GM12878 (cell line): ENCODE measurements at regions not wholly inside any gene's neighbourhood (a gene's known extent, or its start where the extent isn't known, plus 50 kb on each side); places are given as distances from the start of the nearest gene placed in this dataset.

Experiments used
- ATAC-seq: fragments of 200-7000 bp; cut with Tn5 transposase; 3 replicates; pipeline ENCODE4 v1.9.1; 2020; ENCODE audit warnings: mild to moderate bottlenecking, moderate library complexity
- BruUV-seq: library from RNA; stranded (reverse); fragments of 400-500 nt; replicated peaks from 2 replicates; lab custom pipeline; 2021; lab: Mats Ljungman, UMichigan
- CTCF ChIA-PET: fragments of 300-600 bp; sonication (Branson Sonifier 250); formaldehyde crosslinking; extraction: SDS; loops from one replicate; lab custom pipeline; 2021; ENCODE audit warnings: inconsistent platforms; lab: Yijun Ruan, JAX
- POLR2A ChIA-PET: fragments of 350-600 bp; formaldehyde crosslinking; extraction: SDS; loops from one replicate; lab custom pipeline; 2021; ENCODE audit warnings: inconsistent platforms; lab: Charles Lee
- RAD21 ChIA-PET: fragments of 300-600 bp; sonication (Branson Sonifier 250); formaldehyde crosslinking; loops from one replicate; lab custom pipeline; 2023; ENCODE audit warnings: antibody characterized with exemption; ENCODE audit not compliant: unreplicated experiment; lab: Charles Lee
- SMC1A ChIA-PET: fragments of 300-600 bp; sonication (Branson Sonifier 250); formaldehyde crosslinking; loops from one replicate; lab custom pipeline; 2023; ENCODE audit not compliant: unreplicated experiment, uncharacterized antibody; lab: Charles Lee
- DNase-seq: peaks from one replicate; pipeline ENCODE4 v3.0.0-alpha.2; 2011; ENCODE audit warnings: low read depth, low spot score
- FAIRE-seq: peaks from 3 replicates; lab custom pipeline; 2011; peaks lifted over from hg19 to GRCh38; lab: Jason Lieb, UNC
- H2AFZ ChIP-seq: 2 replicates; pipeline ENCODE4 v1.6.0; 2011; ENCODE audit warnings: low read depth, low read length, control low read depth; ENCODE audit not compliant: control insufficient read depth
- H3K27ac ChIP-seq: 2 replicates; pipeline ENCODE4 v1.5.1; 2011; ENCODE audit warnings: control low read depth; ENCODE audit not compliant: control insufficient read depth, insufficient read depth
- H3K27me3 ChIP-seq, 2 experiments: replicated peaks in 1 of 2; 2 replicates each; pipeline versions ENCODE4 v1.6.0 to v1.6.1; 2011; ENCODE audit warnings: low read length in 1 of 2; ENCODE audit not compliant: control insufficient read depth in 2 of 2, insufficient read depth in 2 of 2
- H3K36me3 ChIP-seq, 2 experiments: 2 replicates each; pipeline ENCODE4 v1.5.1; 2011; ENCODE audit warnings: low read length in 1 of 2; ENCODE audit not compliant: control insufficient read depth in 2 of 2, insufficient read depth in 2 of 2
- H3K4me1 ChIP-seq: 2 replicates; pipeline ENCODE4 v1.6.1; 2011; ENCODE audit warnings: mild to moderate bottlenecking, low read length, moderate library complexity, mixed read lengths; ENCODE audit not compliant: control insufficient read depth, insufficient read depth
- H3K4me2 ChIP-seq: 2 replicates; pipeline ENCODE4 v1.6.0; 2011; ENCODE audit warnings: control low read depth; ENCODE audit not compliant: control insufficient read depth, insufficient read depth
- H3K4me3 ChIP-seq: fragments of 200-600 bp; sonication (generic); 2 replicates; pipeline ENCODE4 v1.5.1; 2016
- H3K79me2 ChIP-seq: 2 replicates; pipeline ENCODE4 v1.6.0; 2011; ENCODE audit warnings: low read length; ENCODE audit not compliant: control insufficient read depth, insufficient read depth
- H3K9ac ChIP-seq: 2 replicates; pipeline ENCODE4 v1.8.0; 2011; ENCODE audit warnings: low read length, control low read depth, mixed read lengths; ENCODE audit not compliant: control insufficient read depth, insufficient read depth
- H3K9me3 ChIP-seq: replicated peaks from 3 replicates; pipeline ENCODE4 v1.5.1; 2011; ENCODE audit warnings: mild to moderate bottlenecking, low read length; ENCODE audit not compliant: control insufficient read depth, insufficient read depth
- H4K20me1 ChIP-seq: 2 replicates; pipeline ENCODE4 v1.6.0; 2011; ENCODE audit not compliant: control insufficient read depth, insufficient read depth
- ATF3 ChIP-seq: IDR thresholded peaks from 2 replicates; pipeline ENCODE4 v1.6.1; 2011; ENCODE audit warnings: low read depth, mild to moderate bottlenecking, low read length, moderate library complexity, borderline replicate concordance; ENCODE audit errors: extremely low read depth
- ATF7 ChIP-seq: fragments of 450-650 bp; IDR thresholded peaks from 2 replicates; pipeline ENCODE4 v1.6.1; 2016; ENCODE audit warnings: low read depth, mild to moderate bottlenecking
- CEBPB ChIP-seq, 2 experiments: fragments of 150-350 bp in 1 of 2; IDR thresholded peaks; 2 replicates each; pipeline ENCODE4 v1.6.1; 2012 to 2014; ENCODE audit warnings: low read depth in 2 of 2, low read length in 2 of 2, borderline replicate concordance in 1 of 2, inconsistent platforms in 1 of 2
- CREB1 ChIP-seq: IDR thresholded peaks from 2 replicates; pipeline ENCODE4 v1.6.1; 2012; ENCODE audit warnings: low read depth, mild to moderate bottlenecking, inconsistent platforms
- FOXM1 ChIP-seq: IDR thresholded peaks from 2 replicates; pipeline ENCODE4 v1.6.1; 2012; ENCODE audit warnings: low read depth, mild to moderate bottlenecking, inconsistent platforms, low read length, moderate library complexity
- KAT2A ChIP-seq: conservative IDR thresholded peaks from 2 replicates; pipeline ENCODE4 v1.6.1; 2011; ENCODE audit warnings: low read depth, low read length; ENCODE audit not compliant: control insufficient read depth
- MLLT1 ChIP-seq: fragments of 450-650 bp; IDR thresholded peaks from 2 replicates; pipeline ENCODE4 v1.6.1; 2016; ENCODE audit warnings: mild to moderate bottlenecking
- NFYB ChIP-seq: IDR thresholded peaks from 2 replicates; pipeline ENCODE4 v1.6.1; 2011; ENCODE audit warnings: low read depth, mild to moderate bottlenecking, low read length, improper control_type of control experiment, moderate library complexity; ENCODE audit not compliant: insufficient read depth
- POLR2A ChIP-seq: IDR thresholded peaks from 2 replicates; pipeline ENCODE4 v1.6.1; 2011; ENCODE audit warnings: low read depth, mild to moderate bottlenecking, low read length
- SP1 ChIP-seq: IDR thresholded peaks from one replicate; pipeline ENCODE4 v1.6.1; 2011; ENCODE audit warnings: low read depth, low read length
- TBL1XR1 ChIP-seq: IDR thresholded peaks from 2 replicates; pipeline ENCODE4 v1.6.1; 2012; ENCODE audit warnings: low read depth, low read length, improper control_type of control experiment
- WGBS: methylation state at CpG from one replicate; pipeline ENCODE4 v1.1.6; 2016; ENCODE audit warnings: low lambda C conversion rate; ENCODE audit not compliant: insufficient replicate concordance, insufficient coverage; ENCODE audit errors: missing lambda C conversion rate; 5-methylcytosine and 5-hydroxymethylcytosine counted together
- in situ Hi-C: fragments of 300-500 bp; cut with MboI; formaldehyde crosslinking; loops from 9 replicates; pipeline ENCODE4 v1.14.3; 2018; ENCODE audit warnings: mixed read lengths
- intact Hi-C: fragments of 100-400 bp; cut with micrococcal nuclease; formaldehyde crosslinking; loops from one replicate; pipeline ENCODE4 v1.14.2; 2022; ENCODE audit not compliant: unreplicated experiment

GRCh38 chr6:10258341-10258740 lies 156.5 kb downstream of the TFAP2A start:
- no peaks in the 10 kb centered on the region for H3K4me1 ChIP-seq
- no peak for ATAC-seq
- ChIA-PET POLR2A (no interaction called here), SMC1A (interaction anchor here (1.2 kb wide), 1 partner anchor 171 kb away, joined by 4 read pairs; no protein-coding TSS in a partner anchor), CTCF (interaction anchor here (0.5 to 1.2 kb wide), 5 partner anchors 68 to 1250 kb away, joined by 3 to 4 read pairs (median 3); no protein-coding TSS in a partner anchor), RAD21 (no interaction called here)
- no peak for DNase-seq
- WGBS = 0% methylated on average over 1 of the region's 1 CpG
- no peak for TF ChIP-seq NFYB
- TF ChIP-seq POLR2A = no peak
- TF ChIP-seq CREB1 = no peak
- TF ChIP-seq ATF3 = no peak
- TF ChIP-seq TBL1XR1 = no peak
- TF ChIP-seq SP1 = no peak
- no peak for TF ChIP-seq MLLT1
- no peak for TF ChIP-seq CEBPB (IDR thresholded peaks at IDR 0.05; ENCODE audit: borderline replicate concordance in 1 of 2, low read depth in 2 of 2, low read length in 2 of 2)
- TF ChIP-seq KAT2A = no peak
- TF ChIP-seq FOXM1 = no peak
- no peak for TF ChIP-seq ATF7
- no peaks in the 10 kb centered on the region for H3K9me3 ChIP-seq
- no peaks in the 10 kb centered on the region for H3K36me3 ChIP-seq
- in situ Hi-C loops = no loop called here
- H3K27me3 ChIP-seq = no peaks in the 10 kb centered on the region; a peak in 1 of 4 replicates
- no peaks in the 10 kb centered on the region for H3K79me2 ChIP-seq
- H3K4me3 ChIP-seq = no peak overlapping the region
- intact Hi-C loops = no loop called here
- H3K4me2 ChIP-seq = no peak overlapping the region
- no peak overlapping the region for H2AFZ ChIP-seq
- FAIRE-seq = no peak
- no TSS peak for BruUV-seq
- no peaks in the 10 kb centered on the region for H4K20me1 ChIP-seq
- H3K27ac ChIP-seq = no peak overlapping the region
- H3K9ac ChIP-seq = no peak overlapping the region
